ENCODE measurements at regions not wholly inside any gene's neighbourhood (a gene's known extent, or its start where the extent isn't known, plus 50 kb on each side); places are given as distances from the start of the nearest gene placed in this dataset.

DNA sequence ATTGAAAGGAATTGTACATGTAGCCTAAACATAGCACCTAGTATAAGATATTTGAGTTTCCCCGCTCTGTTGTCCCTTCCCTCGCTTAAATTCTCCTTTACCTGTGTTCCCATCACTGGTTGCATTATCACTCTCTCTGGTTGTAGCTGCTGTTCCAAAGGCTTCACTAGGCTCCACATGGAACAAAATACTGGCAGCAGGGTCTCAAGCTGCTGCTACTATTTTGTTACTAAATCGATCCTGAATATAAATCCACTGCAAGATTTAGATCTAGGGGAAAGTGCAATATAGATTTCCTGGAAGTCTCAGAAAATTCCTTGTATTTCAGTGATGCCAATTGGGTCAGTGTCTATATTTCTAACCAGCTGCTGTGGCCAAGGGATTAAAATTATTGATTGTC lies 443.5 kb downstream of the SATB2 start:
- TF ChIP-seq ZNF274 (IDR thresholded peaks at IDR 0.05; ENCODE audit: low read depth, low read length) (no peak), SUZ12 (IDR thresholded peaks at IDR 0.05; ENCODE audit: extremely low read depth, insufficient read depth, insufficient read length) (no peak)
